Stomach (tissue), 8 donors: ENCODE measurements at regions not wholly inside any gene's neighbourhood (a gene's known extent, or its start where the extent isn't known, plus 50 kb on each side); places are given as distances from the start of the nearest gene placed in this dataset.

Experiments
- DNase-seq, 2 donors: peaks; one replicate each; pipeline versions ENCODE4 v3.0.0 to v3.0.0-alpha.2; 2013 to 2019
- H3K27ac ChIP-seq, 5 donors: fragments of 200-600 bp in 4 of 5; sonication (generic) in 4 of 5; one replicate each; pipeline ENCODE4 v1.5.1; 2013 to 2019; ENCODE audit warnings: mild to moderate bottlenecking in 1 of 5, moderate library complexity in 1 of 5
- H3K27me3 ChIP-seq, 3 donors: fragments of 200-600 bp; sonication (generic); one replicate each; pipeline ENCODE4 v1.5.1; 2017 to 2019; ENCODE audit warnings: mixed run types in 1 of 3
- H3K36me3 ChIP-seq, 4 donors: fragments of 200-600 bp; sonication (generic); 1 replicate in 3 of 4; 2 replicates in 1 of 4; pipeline ENCODE4 v1.5.1; 2016 to 2019
- H3K4me1 ChIP-seq, 4 donors: fragments of 200-600 bp; sonication (generic); one replicate each; pipeline ENCODE4 v1.5.1; 2016 to 2019
- H3K4me3 ChIP-seq, 4 donors: fragments of 200-600 bp; sonication (generic) in 3 of 4; one replicate each; pipeline ENCODE4 v1.5.1; 2016 to 2019; ENCODE audit warnings: mild to moderate bottlenecking in 1 of 4
- H3K9me3 ChIP-seq, 4 donors: fragments of 200-600 bp; sonication (generic); one replicate each; pipeline ENCODE4 v1.5.1; 2016 to 2019
- CTCF ChIP-seq, 7 experiments: fragments of 450-650 bp in 4 of 7; fragments of 200-600 bp in 3 of 7; sonication (generic) in 3 of 7; IDR thresholded peaks; one replicate each; pipeline ENCODE4 v1.5.1; 2016 to 2019; ENCODE audit warnings: antibody characterized with exemption in 7 of 7, control low read depth in 2 of 7, mild to moderate bottlenecking in 1 of 7
- EP300 ChIP-seq: sonication (generic); formaldehyde crosslinking; IDR thresholded peaks from one replicate; pipeline ENCODE4 v1.6.1; 2017; ENCODE audit warnings: antibody characterized with exemption
- POLR2A ChIP-seq, 4 donors: fragments of 450-650 bp; IDR thresholded peaks; one replicate each; pipeline ENCODE4 v1.6.1; 2016; ENCODE audit warnings: antibody characterized with exemption in 4 of 4, control low read depth in 2 of 4, mild to moderate bottlenecking in 1 of 4, moderate library complexity in 1 of 4
- POLR2AphosphoS5 ChIP-seq, 3 donors: sonication (generic); formaldehyde crosslinking; IDR thresholded peaks; one replicate each; pipeline ENCODE4 v1.6.1; 2016; ENCODE audit warnings: antibody characterized with exemption in 3 of 3
- WGBS, 5 donors: extraction: QIAGEN DNeasy Blood & Tissue Kit in 3 of 5; methylation state at CpG; one replicate each; pipeline versions ENCODE4 v1.1.5 to v1.1.7; 2013 to 2018; 5-methylcytosine and 5-hydroxymethylcytosine counted together
- intact Hi-C: fragments of 100-400 bp; cut with DNase I; formaldehyde crosslinking; loops from one replicate; pipeline ENCODE4 v1.15.1; 2023; ENCODE audit warnings: low total_unique reads
- donor health status: healthy with polysubstance abuse.
- donor health status: Bipolar disorder and iron deficiency.
- donor health status: healthy.

DNA sequence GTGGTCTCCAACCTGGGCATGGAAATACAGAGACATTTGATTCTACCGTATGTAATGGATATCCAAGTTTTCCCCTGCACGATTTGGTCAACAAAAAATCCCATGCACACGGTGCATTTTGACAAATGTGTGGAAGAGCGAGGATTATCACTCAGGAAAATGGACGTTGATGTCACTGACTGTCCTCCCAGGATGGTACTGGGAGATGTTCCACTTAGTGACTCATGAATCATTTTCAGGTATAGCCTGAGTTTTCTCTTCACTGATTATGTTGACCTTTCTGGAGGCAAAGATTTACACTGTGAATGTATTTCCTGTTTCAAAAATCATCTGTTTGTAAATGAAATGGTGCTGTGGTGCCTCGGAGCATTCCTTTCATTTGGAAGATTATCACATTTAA is 596.7 kb upstream of the ADAMTS9 start:
- Histone ChIP-seq H3K27me3 (no peaks in the 10 kb centered on the region), H3K9me3 (no peaks in the 10 kb centered on the region), H3K36me3 (no peaks in the 10 kb centered on the region), H3K4me3 (no peak overlapping the region), H3K4me1 (no peaks in the 10 kb centered on the region), H3K27ac (no peak overlapping the region)
- 70 to 81% (median 74%) methylated on average over 6 of the region's 6 CpGs for WGBS, 5 donors
- intact Hi-C loops: no loop called here
- no peak for DNase-seq
- no peak for TF ChIP-seq EP300
- no peak for TF ChIP-seq POLR2A (IDR thresholded peaks at IDR 0.05)
- TF ChIP-seq CTCF (IDR thresholded peaks at IDR 0.05): no peak
- no peak for TF ChIP-seq POLR2AphosphoS5 (IDR thresholded peaks at IDR 0.05)

GRCh38 chr3:65279225-65279782 is 591.5 kb upstream of the ADAMTS9 start:
- TF ChIP-seq EP300 (no peak), POLR2A (IDR thresholded peaks at IDR 0.05) (no peak), POLR2AphosphoS5 (IDR thresholded peaks at IDR 0.05) (no peak), CTCF (IDR thresholded peaks at IDR 0.05) (no peak)
- intact Hi-C loops: no loop called here
- Histone ChIP-seq H3K4me3 (no peak overlapping the region), H3K27ac (no peak overlapping the region), H3K4me1 (peaks cover 0 to 3% (median 0%) of the 10 kb centered on the region in 4 donors), H3K36me3 (no peaks in the 10 kb centered on the region), H3K9me3 (no peaks in the 10 kb centered on the region), H3K27me3 (no peaks in the 10 kb centered on the region)
- DNase-seq: no peak
- WGBS, 5 donors: 39 to 72% (median 67%) methylated on average over 6 of the region's 6 CpGs

DNA sequence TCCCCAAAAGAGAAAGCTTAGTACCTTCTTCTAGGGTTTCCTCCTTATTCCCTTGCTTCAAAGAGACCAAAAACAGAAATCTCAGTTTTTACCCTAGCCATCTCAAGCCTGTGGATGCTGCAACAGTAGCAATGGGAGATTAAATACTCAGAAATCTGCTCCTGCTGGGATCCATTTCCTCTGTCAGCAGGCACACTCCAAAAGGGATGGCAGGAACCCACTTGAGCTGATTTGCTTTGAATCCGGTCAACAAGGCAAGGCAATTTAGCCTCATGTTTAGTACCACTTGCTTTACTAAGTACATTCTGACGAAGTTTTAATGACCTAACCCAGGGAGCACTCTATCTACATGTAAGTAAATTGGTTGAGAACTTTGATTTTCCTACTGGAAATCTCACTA is 590.0 kb upstream of the ADAMTS9 start:
- WGBS, 5 donors: 60 to 76% (median 71%) methylated on average over 2 of the region's 2 CpGs
- TF ChIP-seq POLR2AphosphoS5 (IDR thresholded peaks at IDR 0.05): no peak
- no peak for TF ChIP-seq CTCF (IDR thresholded peaks at IDR 0.05)
- no peak for TF ChIP-seq POLR2A (IDR thresholded peaks at IDR 0.05)
- TF ChIP-seq EP300: no peak

DNA sequence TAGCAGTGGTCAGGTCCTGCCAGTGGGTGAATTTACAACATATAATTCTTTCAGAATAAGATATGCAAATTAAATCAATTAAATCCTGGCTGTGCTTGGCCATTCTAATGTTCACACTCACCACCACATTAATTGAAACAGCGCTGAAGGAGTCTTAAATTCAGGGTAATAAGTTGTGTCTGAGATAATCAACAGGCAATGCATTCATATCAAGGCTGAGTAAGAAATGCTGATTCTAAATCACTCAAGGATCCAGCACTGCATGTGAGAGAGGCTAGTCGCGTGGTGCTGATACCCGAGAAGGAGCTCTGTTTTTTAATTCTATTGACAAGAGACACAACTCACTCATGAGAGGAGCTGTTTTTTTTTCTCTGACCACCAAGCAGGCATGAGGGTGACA is 588.8 kb upstream of the ADAMTS9 start:
- Histone ChIP-seq H3K27ac (no peak overlapping the region), H3K36me3 (no peaks in the 10 kb centered on the region), H3K4me1 (peaks cover 0 to 3% (median 0%) of the 10 kb centered on the region in 4 donors), H3K27me3 (no peaks in the 10 kb centered on the region), H3K9me3 (no peaks in the 10 kb centered on the region), H3K4me3 (no peak overlapping the region)
- intact Hi-C loops: no loop called here
- TF ChIP-seq CTCF (IDR thresholded peaks at IDR 0.05): no peak
- TF ChIP-seq POLR2AphosphoS5 (IDR thresholded peaks at IDR 0.05): no peak
- TF ChIP-seq POLR2A (IDR thresholded peaks at IDR 0.05): no peak
- no peak for TF ChIP-seq EP300
- no peak for DNase-seq
- 58 to 89% (median 77%) methylated on average over 4 of the region's 4 CpGs for WGBS, 5 donors

More for the DNA sequence above, 590.0 kb upstream of the ADAMTS9 start:
- Histone ChIP-seq H3K4me1 (peaks cover 0 to 3% (median 0%) of the 10 kb centered on the region in 4 donors), H3K27ac (no peak overlapping the region), H3K36me3 (no peaks in the 10 kb centered on the region), H3K27me3 (no peaks in the 10 kb centered on the region), H3K9me3 (no peaks in the 10 kb centered on the region), H3K4me3 (no peak overlapping the region)
- no peak for DNase-seq
- intact Hi-C loops: no loop called here
